SH-SY5Y (cell line): ENCODE measurements at regions not wholly inside any gene's neighbourhood (a gene's known extent, or its start where the extent isn't known, plus 50 kb on each side); places are given as distances from the start of the nearest gene placed in this dataset.

Experiments
- GATA2 ChIP-seq: IDR thresholded peaks from 2 replicates; pipeline ENCODE4 v1.6.1; 2011; ENCODE audit warnings: mild to moderate bottlenecking, low read depth, low read length
- GATA3 ChIP-seq: IDR thresholded peaks from 2 replicates; pipeline ENCODE4 v1.6.1; 2011; ENCODE audit warnings: low read depth, mild to moderate bottlenecking, low read length, moderate library complexity

- TF ChIP-seq GATA2 (no peak), GATA3 (no peak)
Observed at GRCh38 chr2:217489145-217489960, 513.4 kb downstream of the TNS1 start.
